Fibroblast of lung (primary cell): ENCODE measurements at regions not wholly inside any gene's neighbourhood (a gene's known extent, or its start where the extent isn't known, plus 50 kb on each side); places are given as distances from the start of the nearest gene placed in this dataset.

Experiments
- DNase-seq, 2 donors: peaks; one replicate each; pipeline versions ENCODE4 v3.0.0 to v3.0.0-alpha.2; 2010; ENCODE audit warnings: low read depth in 2 of 2
- H2AFZ ChIP-seq: 2 replicates; pipeline ENCODE4 v1.5.1; 2012; ENCODE audit warnings: low read length, control low read depth, inconsistent platforms
- H3K27ac ChIP-seq: 2 replicates; pipeline ENCODE4 v1.5.1; 2011; ENCODE audit warnings: low read length, control low read depth; ENCODE audit not compliant: insufficient read depth
- H3K27me3 ChIP-seq: 2 replicates; pipeline ENCODE4 v1.5.1; 2011; ENCODE audit warnings: mild to moderate bottlenecking, low read length; ENCODE audit not compliant: control insufficient read depth, insufficient read depth
- H3K36me3 ChIP-seq: 2 replicates; pipeline ENCODE4 v1.5.1; 2011; ENCODE audit warnings: low read length; ENCODE audit not compliant: control insufficient read depth, insufficient read depth
- H3K4me1 ChIP-seq: 2 replicates; pipeline ENCODE4 v1.5.1; 2011; ENCODE audit warnings: low read length; ENCODE audit not compliant: control insufficient read depth, insufficient read depth; ENCODE audit errors: extremely low read depth
- H3K4me2 ChIP-seq: 2 replicates; pipeline ENCODE4 v1.5.1; 2011; ENCODE audit warnings: low read length, control low read depth; ENCODE audit not compliant: insufficient read depth; ENCODE audit errors: extremely low read depth
- H3K4me3 ChIP-seq, 4 experiments: fragments of 200-600 bp in 1 of 4; sonication (generic) in 1 of 4; replicated peaks in 1 of 4; 2 replicates each; pipeline ENCODE4 v1.5.1; 2011 to 2016; ENCODE audit warnings: low read length in 4 of 4, low read depth in 3 of 4, mild to moderate bottlenecking in 3 of 4, control low read depth in 2 of 4, inconsistent platforms in 1 of 4, mixed read lengths in 1 of 4; ENCODE audit not compliant: insufficient read depth in 1 of 4; ENCODE audit errors: control extremely low read depth in 1 of 4
- H3K79me2 ChIP-seq: 2 replicates; pipeline ENCODE4 v1.5.1; 2012; ENCODE audit warnings: mild to moderate bottlenecking, low read length, inconsistent platforms; ENCODE audit not compliant: control insufficient read depth, insufficient read depth
- H3K9ac ChIP-seq: 2 replicates; pipeline ENCODE4 v1.5.1; 2011; ENCODE audit warnings: mild to moderate bottlenecking, low read length, control low read depth; ENCODE audit not compliant: insufficient read depth
- H3K9me3 ChIP-seq: 2 replicates; pipeline ENCODE4 v1.5.1; 2012; ENCODE audit warnings: low read depth, low read length; ENCODE audit not compliant: control insufficient read depth, insufficient read depth
- H4K20me1 ChIP-seq: 2 replicates; pipeline ENCODE4 v1.5.1; 2011; ENCODE audit warnings: low read length; ENCODE audit not compliant: control insufficient read depth, insufficient read depth; ENCODE audit errors: extremely low read depth
- EZH2 ChIP-seq: IDR thresholded peaks from 2 replicates; pipeline ENCODE4 v1.5.1; 2012; ENCODE audit warnings: low read length, control low read depth, mild to moderate bottlenecking; ENCODE audit errors: missing control alignments
- TF ChIP-seq, protein P1 (sequence below), 2 donors: IDR thresholded peaks in 1 of 2; conservative IDR thresholded peaks in 1 of 2; 1 replicate in 1 of 2; 2 replicates in 1 of 2; pipeline ENCODE4 v1.5.1; 2011 to 2012; ENCODE audit warnings: low read length in 2 of 2, control low read depth in 1 of 2, inconsistent platforms in 1 of 2, low read depth in 1 of 2, mild to moderate bottlenecking in 1 of 2

DNA sequence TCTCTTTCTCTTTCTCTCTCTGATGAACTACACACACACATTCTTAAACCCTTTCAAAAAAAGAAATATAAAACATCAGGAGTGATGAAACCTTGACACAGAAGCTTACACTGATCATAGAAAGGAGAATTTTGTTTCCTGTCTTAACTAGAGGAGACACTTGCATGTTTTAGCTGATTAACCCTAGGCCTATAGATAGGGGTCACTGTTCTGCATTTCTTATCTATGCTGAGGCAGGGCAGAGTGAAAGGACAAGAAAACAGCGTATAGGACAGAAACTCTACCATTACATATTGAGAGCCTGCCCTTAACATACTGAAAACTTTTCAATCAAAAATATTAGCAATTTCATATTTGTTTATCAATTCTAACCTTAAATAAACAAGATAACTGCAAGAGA, 680.6 kb upstream of the MBL2 start:
- no peak overlapping the region for H3K27ac ChIP-seq
- no peak overlapping the region for H3K4me3 ChIP-seq
- no peak for DNase-seq
- TF ChIP-seq, protein P1, sequence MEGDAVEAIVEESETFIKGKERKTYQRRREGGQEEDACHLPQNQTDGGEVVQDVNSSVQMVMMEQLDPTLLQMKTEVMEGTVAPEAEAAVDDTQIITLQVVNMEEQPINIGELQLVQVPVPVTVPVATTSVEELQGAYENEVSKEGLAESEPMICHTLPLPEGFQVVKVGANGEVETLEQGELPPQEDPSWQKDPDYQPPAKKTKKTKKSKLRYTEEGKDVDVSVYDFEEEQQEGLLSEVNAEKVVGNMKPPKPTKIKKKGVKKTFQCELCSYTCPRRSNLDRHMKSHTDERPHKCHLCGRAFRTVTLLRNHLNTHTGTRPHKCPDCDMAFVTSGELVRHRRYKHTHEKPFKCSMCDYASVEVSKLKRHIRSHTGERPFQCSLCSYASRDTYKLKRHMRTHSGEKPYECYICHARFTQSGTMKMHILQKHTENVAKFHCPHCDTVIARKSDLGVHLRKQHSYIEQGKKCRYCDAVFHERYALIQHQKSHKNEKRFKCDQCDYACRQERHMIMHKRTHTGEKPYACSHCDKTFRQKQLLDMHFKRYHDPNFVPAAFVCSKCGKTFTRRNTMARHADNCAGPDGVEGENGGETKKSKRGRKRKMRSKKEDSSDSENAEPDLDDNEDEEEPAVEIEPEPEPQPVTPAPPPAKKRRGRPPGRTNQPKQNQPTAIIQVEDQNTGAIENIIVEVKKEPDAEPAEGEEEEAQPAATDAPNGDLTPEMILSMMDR (conservative IDR thresholded peaks at IDR 0.05 in 1 of 2, IDR thresholded peaks at IDR 0.05 in 1 of 2; ENCODE audit: low read depth in 1 of 2, low read length in 2 of 2) = peak in 1 of 2 donors; percentile 28
- no peak for TF ChIP-seq EZH2
- H2AFZ ChIP-seq = no peak overlapping the region
- no peaks in the 10 kb centered on the region for H3K27me3 ChIP-seq
- H3K4me1 ChIP-seq = no peaks in the 10 kb centered on the region
- no peaks in the 10 kb centered on the region for H3K9me3 ChIP-seq
- no peaks in the 10 kb centered on the region for H3K79me2 ChIP-seq
- no peaks in the 10 kb centered on the region for H3K36me3 ChIP-seq
- no peak overlapping the region for H3K9ac ChIP-seq
- H3K4me2 ChIP-seq = no peak overlapping the region
- H4K20me1 ChIP-seq = no peaks in the 10 kb centered on the region

DNA sequence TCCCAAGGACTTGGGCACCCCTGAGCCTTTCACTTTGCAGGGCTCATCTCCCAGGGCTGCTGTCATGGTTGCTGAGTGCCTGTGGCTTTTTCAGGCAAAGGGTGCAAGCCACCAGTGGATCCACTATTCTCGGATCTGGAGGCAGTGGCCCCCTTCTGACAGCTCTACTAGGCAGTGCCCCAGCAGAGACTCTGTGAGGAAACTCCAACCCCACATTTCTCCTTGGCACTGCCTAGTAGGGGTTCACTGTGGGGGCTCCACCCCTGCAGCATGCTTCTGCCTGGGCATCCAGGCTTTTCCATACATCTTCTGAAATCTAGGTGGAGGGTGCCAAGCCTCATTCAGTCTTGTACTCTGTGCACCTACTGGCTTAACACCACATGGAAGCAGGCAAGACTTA, 675.0 kb upstream of the MBL2 start:
- H3K4me2 ChIP-seq = no peak overlapping the region
- no peaks in the 10 kb centered on the region for H3K27me3 ChIP-seq
- H3K9ac ChIP-seq = no peak overlapping the region
- no peaks in the 10 kb centered on the region for H3K4me1 ChIP-seq
- no peaks in the 10 kb centered on the region for H4K20me1 ChIP-seq
- H3K36me3 ChIP-seq = no peaks in the 10 kb centered on the region
- TF ChIP-seq, protein P1 (conservative IDR thresholded peaks at IDR 0.05 in 1 of 2, IDR thresholded peaks at IDR 0.05 in 1 of 2; ENCODE audit: low read depth in 1 of 2, low read length in 2 of 2) = no peak
- no peak for TF ChIP-seq EZH2
- no peaks in the 10 kb centered on the region for H3K79me2 ChIP-seq
- no peak overlapping the region for H3K4me3 ChIP-seq
- no peaks in the 10 kb centered on the region for H3K9me3 ChIP-seq
- no peak for DNase-seq
- H2AFZ ChIP-seq = no peak overlapping the region
- H3K27ac ChIP-seq = no peak overlapping the region

DNA sequence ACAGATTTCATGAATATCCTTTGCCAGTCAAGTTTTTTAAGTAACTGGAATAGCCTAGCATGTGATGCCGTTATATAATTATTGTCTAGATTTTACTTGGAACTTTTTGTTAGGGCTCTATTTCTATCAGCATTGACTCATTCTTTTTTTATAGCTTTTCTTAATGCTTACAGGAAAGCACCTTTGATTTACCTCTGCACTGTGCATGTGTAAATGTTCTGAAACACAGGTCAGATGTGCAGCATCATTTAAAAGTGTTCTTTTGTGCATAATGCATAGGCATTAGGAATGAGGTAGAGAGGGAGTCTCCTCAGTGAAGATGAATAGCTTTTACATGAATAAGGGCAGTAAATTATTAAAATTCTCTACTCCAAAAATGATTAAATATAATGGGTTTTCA, 669.3 kb upstream of the MBL2 start:
- Histone ChIP-seq H3K79me2 (no peaks in the 10 kb centered on the region), H3K36me3 (no peaks in the 10 kb centered on the region), H3K9ac (no peak overlapping the region), H4K20me1 (no peaks in the 10 kb centered on the region), H3K27ac (no peak overlapping the region), H3K27me3 (no peaks in the 10 kb centered on the region), H2AFZ (no peak overlapping the region), H3K4me2 (no peak overlapping the region), H3K9me3 (no peaks in the 10 kb centered on the region), H3K4me3 (no peak overlapping the region), H3K4me1 (no peaks in the 10 kb centered on the region)
- TF ChIP-seq, protein P1 (conservative IDR thresholded peaks at IDR 0.05 in 1 of 2, IDR thresholded peaks at IDR 0.05 in 1 of 2; ENCODE audit: low read depth in 1 of 2, low read length in 2 of 2) = no peak
- no peak for TF ChIP-seq EZH2
- DNase-seq = no peak
